ENCODE measurements at regions not wholly inside any gene's neighbourhood (a gene's known extent, or its start where the extent isn't known, plus 50 kb on each side); places are given as distances from the start of the nearest gene placed in this dataset.

GRCh38 chr3:31009881-31010280 lies 115.4 kb upstream of the GADL1 start:
- TF ChIP-seq RCOR1 (IDR thresholded peaks at IDR 0.05; ENCODE audit: insufficient replicate concordance, low read length) (no peak), CTCF (conservative IDR thresholded peaks at IDR 0.05; ENCODE audit: low read depth, low read length) (no peak), MXI1 (IDR thresholded peaks at IDR 0.05; ENCODE audit: borderline replicate concordance, low read depth, low read length) (no peak), SMC3 (IDR thresholded peaks at IDR 0.05; ENCODE audit: low read depth, low read length) (no peak), ELK1 (IDR thresholded peaks at IDR 0.05; ENCODE audit: borderline replicate concordance, low read depth, low read length) (no peak), FOS (IDR thresholded peaks at IDR 0.05; ENCODE audit: low read depth, low read length) (no peak), POLR2A (IDR thresholded peaks at IDR 0.05; ENCODE audit: low read depth, low read length) (no peak), CEBPB (IDR thresholded peaks at IDR 0.05; ENCODE audit: low read depth, low read length) (no peak), RFX5 (IDR thresholded peaks at IDR 0.05; ENCODE audit: low read depth, low read length) (no peak), MAZ (IDR thresholded peaks at IDR 0.05; ENCODE audit: borderline replicate concordance, low read depth, low read length) (no peak), MAFK (IDR thresholded peaks at IDR 0.05; ENCODE audit: low read depth, low read length) (no peak)

Measured in IMR-90 (cell line).